ENCODE measurements at regions not wholly inside any gene's neighbourhood (a gene's known extent, or its start where the extent isn't known, plus 50 kb on each side); places are given as distances from the start of the nearest gene placed in this dataset.

GRCh38 chr2:45284621-45284995 is 275.4 kb upstream of the SIX2 start:
- no peaks in the 10 kb centered on the region for H3K9me3 ChIP-seq (replicated peaks in 1 of 2; ENCODE audit: control insufficient read depth in 1 of 2, insufficient read depth in 1 of 2, low read length in 2 of 2)
- H3K27ac ChIP-seq (ENCODE audit: low read depth in 1 of 2, low read length in 2 of 2) = no peak overlapping the region
- no peak overlapping the region for H3K4me2 ChIP-seq (replicated peaks; ENCODE audit: extremely low read depth, low read length, poor library complexity, severe bottlenecking)
- no peak overlapping the region for H3K9ac ChIP-seq (ENCODE audit: insufficient read depth, low read length, poor library complexity, severe bottlenecking)
- H3K36me3 ChIP-seq (replicated peaks in 1 of 2; ENCODE audit: control insufficient read depth in 1 of 2, insufficient read depth in 2 of 2, low read length in 2 of 2) = no peaks in the 10 kb centered on the region
- no peak overlapping the region for H3K4me3 ChIP-seq (replicated peaks in 1 of 3; ENCODE audit: low read depth in 2 of 3, low read length in 3 of 3)
- WGBS (ENCODE audit: insufficient coverage) = 80% methylated on average over 1 of the region's 2 CpGs
- H3K4me1 ChIP-seq (ENCODE audit: control insufficient read depth in 1 of 2, insufficient read depth in 2 of 2, low read length in 2 of 2) = no peaks in the 10 kb centered on the region
- no peaks in the 10 kb centered on the region for H4K20me1 ChIP-seq (ENCODE audit: insufficient read depth, low read length)
- Mint-ChIP-seq H3K4me3 (no peak overlapping the region), H3K27me3 (ENCODE audit: low read depth in 3 of 3) (peaks cover 3 to 23% (median 11%) of the 10 kb centered on the region in 3 donors), H3K36me3 (no peaks in the 10 kb centered on the region), H3K9me3 (peaks cover 0 to 2% (median 0%) of the 10 kb centered on the region in 7 donors), H3K4me1 (no peaks in the 10 kb centered on the region), H3K27ac (no peak overlapping the region)
- no peak for TF ChIP-seq CTCF (IDR thresholded peaks at IDR 0.05)
- no peaks in the 10 kb centered on the region for H3K79me2 ChIP-seq (ENCODE audit: insufficient read depth, low read length)
- no peak overlapping the region for H2AFZ ChIP-seq (ENCODE audit: insufficient read depth, low read depth, low read length, poor library complexity, severe bottlenecking)
- no peak for DNase-seq
- H3K27me3 ChIP-seq (ENCODE audit: control insufficient read depth in 2 of 2, insufficient read depth in 2 of 2, low read length in 2 of 2) = no peaks in the 10 kb centered on the region
- intact Hi-C loops (cut with micrococcal nuclease) = no loop called here

DNA sequence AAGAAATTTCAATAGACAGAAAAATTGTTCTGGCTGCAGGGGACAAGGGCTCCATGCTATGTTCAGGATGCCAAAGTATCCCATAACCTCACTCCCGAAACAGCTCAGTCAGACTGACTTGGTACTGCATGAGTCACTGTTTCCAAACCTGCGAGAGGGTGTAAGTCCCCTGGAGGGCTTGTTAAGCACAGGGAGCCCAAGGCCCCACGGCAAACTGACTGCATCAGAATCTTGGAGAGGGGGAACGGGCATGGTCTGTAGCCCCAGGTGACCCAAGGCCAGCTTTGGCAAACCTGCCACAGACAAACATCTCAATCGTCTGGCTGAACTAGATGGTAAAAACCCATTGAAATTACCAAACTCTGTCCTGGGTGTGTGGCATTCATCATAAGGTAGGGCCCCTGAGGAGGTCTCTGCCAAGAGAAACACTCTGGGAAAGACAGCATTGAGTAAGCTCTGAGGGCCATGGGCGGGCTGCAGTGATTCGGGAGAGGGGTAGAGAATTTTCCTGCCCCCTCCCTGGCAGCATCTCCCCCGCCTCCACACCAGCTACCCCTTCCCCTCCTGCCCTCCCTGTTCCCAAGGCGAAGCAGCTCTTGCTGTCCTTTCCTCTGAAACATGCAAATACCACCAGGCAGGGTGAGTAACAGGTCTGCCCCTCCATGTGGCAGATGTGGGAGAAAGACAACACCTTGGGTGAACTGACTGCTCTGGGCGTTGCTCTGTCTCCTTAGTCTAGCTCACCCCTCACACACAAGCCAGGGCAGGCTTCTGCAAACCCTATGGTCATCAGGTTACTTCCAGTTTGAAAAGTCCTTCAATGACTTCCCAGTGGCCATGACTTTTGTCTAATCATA is 274.7 kb upstream of the SIX2 start:
- Histone ChIP-seq H2AFZ (ENCODE audit: insufficient read depth, low read depth, low read length, poor library complexity, severe bottlenecking) (no peak overlapping the region), H3K9ac (ENCODE audit: insufficient read depth, low read length, poor library complexity, severe bottlenecking) (no peak overlapping the region), H3K9me3 (replicated peaks in 1 of 2; ENCODE audit: control insufficient read depth in 1 of 2, insufficient read depth in 1 of 2, low read length in 2 of 2) (no peaks in the 10 kb centered on the region), H3K27ac (ENCODE audit: low read depth in 1 of 2, low read length in 2 of 2) (no peak overlapping the region), H3K4me1 (ENCODE audit: control insufficient read depth in 1 of 2, insufficient read depth in 2 of 2, low read length in 2 of 2) (no peaks in the 10 kb centered on the region), H3K79me2 (ENCODE audit: insufficient read depth, low read length) (no peaks in the 10 kb centered on the region), H3K4me2 (replicated peaks; ENCODE audit: extremely low read depth, low read length, poor library complexity, severe bottlenecking) (no peak overlapping the region), H3K27me3 (ENCODE audit: control insufficient read depth in 2 of 2, insufficient read depth in 2 of 2, low read length in 2 of 2) (no peaks in the 10 kb centered on the region), H3K36me3 (replicated peaks in 1 of 2; ENCODE audit: control insufficient read depth in 1 of 2, insufficient read depth in 2 of 2, low read length in 2 of 2) (no peaks in the 10 kb centered on the region), H4K20me1 (ENCODE audit: insufficient read depth, low read length) (no peaks in the 10 kb centered on the region), H3K4me3 (replicated peaks in 1 of 3; ENCODE audit: low read depth in 2 of 3, low read length in 3 of 3) (no peak overlapping the region)
- Mint-ChIP-seq H3K36me3 (no peaks in the 10 kb centered on the region), H3K27me3 (ENCODE audit: low read depth in 3 of 3) (peaks cover 3 to 24% (median 9%) of the 10 kb centered on the region in 3 donors), H3K4me3 (no peak overlapping the region), H3K4me1 (no peaks in the 10 kb centered on the region), H3K9me3 (peaks cover 0 to 2% (median 0%) of the 10 kb centered on the region in 7 donors), H3K27ac (no peak overlapping the region)
- DNase-seq = no peak
- intact Hi-C loops (cut with micrococcal nuclease) = no loop called here
- WGBS (ENCODE audit: insufficient coverage) = 89% methylated on average over 4 of the region's 10 CpGs
- TF ChIP-seq CTCF (IDR thresholded peaks at IDR 0.05) = no peak

All from CD14-positive monocyte (primary cell).